Suprapubic skin (tissue), 4 donors: ENCODE measurements at regions not wholly inside any gene's neighbourhood (a gene's known extent, or its start where the extent isn't known, plus 50 kb on each side); places are given as distances from the start of the nearest gene placed in this dataset.

Source experiments
- EP300 ChIP-seq: sonication (generic); formaldehyde crosslinking; IDR thresholded peaks from one replicate; pipeline ENCODE4 v1.6.1; 2017; ENCODE audit warnings: antibody characterized with exemption
- POLR2A ChIP-seq, 2 donors: fragments of 450-650 bp; IDR thresholded peaks; one replicate each; pipeline ENCODE4 v1.6.1; 2017; ENCODE audit warnings: antibody characterized with exemption in 2 of 2, mild to moderate bottlenecking in 2 of 2, moderate library complexity in 2 of 2
- POLR2AphosphoS5 ChIP-seq, 3 donors: sonication (generic); formaldehyde crosslinking; IDR thresholded peaks; one replicate each; pipeline ENCODE4 v1.6.1; 2017; ENCODE audit warnings: antibody characterized with exemption in 3 of 3

DNA sequence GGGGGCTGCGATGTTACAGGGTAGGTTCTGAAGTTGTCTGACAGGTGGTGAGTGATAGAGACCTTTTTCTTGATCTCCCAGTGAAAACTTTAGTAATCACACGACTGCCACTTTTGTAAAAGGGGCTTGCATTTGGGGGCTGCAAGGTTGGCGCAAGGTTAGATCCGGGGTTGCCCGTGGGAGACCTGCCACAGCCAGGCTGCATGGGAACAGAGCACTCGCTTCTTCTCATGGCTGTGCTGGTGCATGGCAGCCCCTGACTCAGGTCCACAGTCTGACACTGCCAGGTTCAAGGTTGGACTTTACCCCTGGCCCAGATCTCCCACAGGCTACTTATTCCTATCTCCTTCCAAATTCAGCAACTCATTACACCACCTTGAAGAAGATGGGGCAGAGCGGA, 1190.4 kb downstream of the UQCRFS1 start:
- TF ChIP-seq POLR2A (IDR thresholded peaks at IDR 0.05) = no peak
- TF ChIP-seq POLR2AphosphoS5 (IDR thresholded peaks at IDR 0.05) = no peak
- TF ChIP-seq EP300 = no peak
